GF-D8 (cell line): ENCODE measurements at regions not wholly inside any gene's neighbourhood (a gene's known extent, or its start where the extent isn't known, plus 50 kb on each side); places are given as distances from the start of the nearest gene placed in this dataset.

Experiments
- DNase-seq: peaks from one replicate; lab custom pipeline; 2025; lab: John Stamatoyannopoulos, UW

- DNase-seq: no peak
Measured at GRCh38 chr13:21965095-21965494, 294.2 kb downstream of the FGF9 start.

GRCh38 chr13:21966014-21966413 lies 295.1 kb downstream of the FGF9 start:
- no peak for DNase-seq

- DNase-seq: no peak
Measured at GRCh38 chr13:21967871-21968270, 297.0 kb downstream of the FGF9 start.

- no peak for DNase-seq
Measured at GRCh38 chr13:21970172-21970571, 299.3 kb downstream of the FGF9 start.

GRCh38 chr13:21970918-21971317 lies 300.0 kb downstream of the FGF9 start:
- DNase-seq: no peak

GRCh38 chr13:21971662-21972621 lies 301.1 kb downstream of the FGF9 start:
- DNase-seq: no peak

GRCh38 chr13:21973437-21974125 lies 302.7 kb downstream of the FGF9 start:
- no peak for DNase-seq

GRCh38 chr13:21974741-21975140 lies 303.9 kb downstream of the FGF9 start:
- no peak for DNase-seq

GRCh38 chr13:21976159-21976558 lies 305.3 kb downstream of the FGF9 start:
- DNase-seq: no peak

- no peak for DNase-seq
Measured at GRCh38 chr13:21979161-21979806, 308.4 kb downstream of the FGF9 start.

GRCh38 chr13:21980049-21980448 lies 309.2 kb downstream of the FGF9 start:
- DNase-seq: no peak

- DNase-seq: no peak
Measured at GRCh38 chr13:21984156-21984555, 313.3 kb downstream of the FGF9 start.

GRCh38 chr13:21986602-21987001 lies 315.7 kb downstream of the FGF9 start:
- no peak for DNase-seq

- no peak for DNase-seq
Measured at GRCh38 chr13:21987793-21988192, 316.9 kb downstream of the FGF9 start.

- DNase-seq: no peak
Measured at GRCh38 chr13:21988624-21989023, 317.8 kb downstream of the FGF9 start.

GRCh38 chr13:21996049-21996448 lies 325.2 kb downstream of the FGF9 start:
- DNase-seq: no peak

GRCh38 chr13:21997726-21998125 lies 326.9 kb downstream of the FGF9 start:
- no peak for DNase-seq

- DNase-seq: no peak
Measured at GRCh38 chr13:21998279-21998990, 327.6 kb downstream of the FGF9 start.

- no peak for DNase-seq
Measured at GRCh38 chr13:21999666-22000065, 328.8 kb downstream of the FGF9 start.

GRCh38 chr13:22000191-22000590 lies 329.3 kb downstream of the FGF9 start:
- DNase-seq: no peak

- no peak for DNase-seq
Measured at GRCh38 chr13:22001336-22001735, 330.5 kb downstream of the FGF9 start.

- DNase-seq: no peak
Measured at GRCh38 chr13:22002893-22003292, 332.0 kb downstream of the FGF9 start.
